ENCODE measurements at regions not wholly inside any gene's neighbourhood (a gene's known extent, or its start where the extent isn't known, plus 50 kb on each side); places are given as distances from the start of the nearest gene placed in this dataset.
"Not testable (repeated sequence)": the region's sequence is repeated elsewhere in the genome, so short reads cannot be mapped to it uniquely, and the experiment has no call there.

DNA sequence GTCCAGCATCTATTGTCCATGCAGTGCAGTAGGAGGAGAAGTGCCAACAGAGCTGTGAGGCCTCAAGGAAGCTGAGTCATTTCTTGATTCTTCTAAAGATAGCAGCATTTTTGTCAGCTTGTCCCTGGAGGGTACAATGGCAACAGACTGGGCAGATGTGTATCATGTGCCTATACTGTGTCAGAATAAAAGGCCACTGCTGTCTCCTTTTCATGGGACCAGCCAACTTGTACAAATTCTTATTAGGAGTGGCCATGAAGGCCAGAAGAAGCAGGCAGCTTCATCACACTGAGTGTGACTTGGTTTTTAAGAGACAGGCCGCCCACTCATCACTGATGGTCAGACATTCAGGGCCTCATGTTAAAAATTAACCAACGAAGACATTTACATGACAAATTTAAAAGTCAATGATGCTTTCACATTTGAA lies 185.0 kb upstream of the FAM241A start:
- no peak for DNase-seq (ENCODE audit: low read depth)
- TF ChIP-seq, protein P1, sequence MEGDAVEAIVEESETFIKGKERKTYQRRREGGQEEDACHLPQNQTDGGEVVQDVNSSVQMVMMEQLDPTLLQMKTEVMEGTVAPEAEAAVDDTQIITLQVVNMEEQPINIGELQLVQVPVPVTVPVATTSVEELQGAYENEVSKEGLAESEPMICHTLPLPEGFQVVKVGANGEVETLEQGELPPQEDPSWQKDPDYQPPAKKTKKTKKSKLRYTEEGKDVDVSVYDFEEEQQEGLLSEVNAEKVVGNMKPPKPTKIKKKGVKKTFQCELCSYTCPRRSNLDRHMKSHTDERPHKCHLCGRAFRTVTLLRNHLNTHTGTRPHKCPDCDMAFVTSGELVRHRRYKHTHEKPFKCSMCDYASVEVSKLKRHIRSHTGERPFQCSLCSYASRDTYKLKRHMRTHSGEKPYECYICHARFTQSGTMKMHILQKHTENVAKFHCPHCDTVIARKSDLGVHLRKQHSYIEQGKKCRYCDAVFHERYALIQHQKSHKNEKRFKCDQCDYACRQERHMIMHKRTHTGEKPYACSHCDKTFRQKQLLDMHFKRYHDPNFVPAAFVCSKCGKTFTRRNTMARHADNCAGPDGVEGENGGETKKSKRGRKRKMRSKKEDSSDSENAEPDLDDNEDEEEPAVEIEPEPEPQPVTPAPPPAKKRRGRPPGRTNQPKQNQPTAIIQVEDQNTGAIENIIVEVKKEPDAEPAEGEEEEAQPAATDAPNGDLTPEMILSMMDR (IDR thresholded peaks at IDR 0.05; ENCODE audit: control insufficient read depth, extremely low read depth, insufficient read depth): no peak
- H3K4me3 ChIP-seq (ENCODE audit: low read depth, low read length): no peak overlapping the region

DNA sequence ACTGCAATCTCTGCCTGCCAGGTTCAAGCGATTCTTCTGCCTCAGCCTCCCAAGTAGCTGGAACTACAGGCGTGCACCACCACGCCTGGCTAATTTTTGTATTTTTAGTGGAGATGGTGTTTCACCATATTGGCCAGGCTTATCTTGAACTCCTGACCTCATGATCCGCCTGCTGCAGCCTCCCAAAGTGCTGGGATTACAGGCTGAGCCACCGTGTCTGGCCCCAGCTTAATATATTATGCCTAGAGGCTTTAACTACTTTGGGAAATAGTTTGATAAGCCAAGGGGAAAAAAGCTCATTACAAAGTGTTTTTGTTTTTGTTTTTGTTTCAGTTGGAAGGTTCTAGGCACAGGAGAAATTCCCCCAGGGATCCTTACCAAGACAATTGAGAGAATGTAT lies 184.2 kb upstream of the FAM241A start:
- DNase-seq (ENCODE audit: low read depth); H3K4me3 ChIP-seq (ENCODE audit: low read depth, low read length): not testable (repeated sequence)

DNA sequence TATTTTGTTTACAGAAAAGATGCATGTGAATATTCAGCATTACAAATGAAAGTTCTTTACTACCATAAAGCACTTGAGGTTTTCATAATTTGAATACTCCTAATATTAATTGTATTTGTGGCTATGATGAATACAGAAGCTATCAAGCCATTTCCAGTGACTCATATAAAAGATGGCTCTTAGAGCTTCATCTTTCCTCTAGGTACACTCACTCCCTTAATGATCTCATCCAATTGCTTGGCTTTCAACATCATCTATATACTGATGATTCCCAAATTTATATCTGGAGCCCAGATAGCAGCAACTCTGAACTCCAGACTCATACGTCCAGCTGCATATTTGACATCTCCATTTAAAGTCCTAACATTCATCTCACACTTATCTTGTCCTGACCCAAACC lies 183.4 kb upstream of the FAM241A start:
- TF ChIP-seq, protein P1 (IDR thresholded peaks at IDR 0.05; ENCODE audit: control insufficient read depth, extremely low read depth, insufficient read depth): no peak
- no peak overlapping the region for H3K4me3 ChIP-seq (ENCODE audit: low read depth, low read length)
- no peak for DNase-seq (ENCODE audit: low read depth)

DNA sequence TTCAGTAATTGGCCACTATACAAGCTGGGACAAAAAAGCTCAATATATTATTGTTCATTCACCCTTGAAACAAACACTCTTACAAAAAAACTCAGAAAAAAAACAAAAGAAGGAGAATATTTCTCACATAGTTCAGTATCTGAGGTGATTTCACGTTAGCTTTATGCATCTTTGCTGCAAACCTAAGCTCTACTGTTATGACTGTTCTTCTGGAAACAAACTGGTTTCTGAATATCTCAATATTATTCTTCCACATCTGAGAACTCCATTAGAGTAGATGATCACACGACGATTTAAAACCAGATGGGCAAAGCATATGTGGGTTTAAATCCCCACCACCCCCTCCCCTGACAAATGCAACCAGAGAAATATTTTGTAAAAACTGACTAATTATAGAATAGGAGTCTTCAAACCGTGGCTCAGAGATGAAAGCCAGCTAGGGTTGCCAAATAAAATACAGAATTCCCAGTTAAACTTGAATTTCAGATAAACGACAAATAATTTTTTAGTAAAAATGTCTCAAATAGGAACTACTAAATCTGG lies 182.0 kb upstream of the FAM241A start:
- DNase-seq (ENCODE audit: low read depth): no peak
- H3K4me3 ChIP-seq (ENCODE audit: low read depth, low read length): no peak overlapping the region
- TF ChIP-seq, protein P1 (IDR thresholded peaks at IDR 0.05; ENCODE audit: control insufficient read depth, extremely low read depth, insufficient read depth): no peak

DNA sequence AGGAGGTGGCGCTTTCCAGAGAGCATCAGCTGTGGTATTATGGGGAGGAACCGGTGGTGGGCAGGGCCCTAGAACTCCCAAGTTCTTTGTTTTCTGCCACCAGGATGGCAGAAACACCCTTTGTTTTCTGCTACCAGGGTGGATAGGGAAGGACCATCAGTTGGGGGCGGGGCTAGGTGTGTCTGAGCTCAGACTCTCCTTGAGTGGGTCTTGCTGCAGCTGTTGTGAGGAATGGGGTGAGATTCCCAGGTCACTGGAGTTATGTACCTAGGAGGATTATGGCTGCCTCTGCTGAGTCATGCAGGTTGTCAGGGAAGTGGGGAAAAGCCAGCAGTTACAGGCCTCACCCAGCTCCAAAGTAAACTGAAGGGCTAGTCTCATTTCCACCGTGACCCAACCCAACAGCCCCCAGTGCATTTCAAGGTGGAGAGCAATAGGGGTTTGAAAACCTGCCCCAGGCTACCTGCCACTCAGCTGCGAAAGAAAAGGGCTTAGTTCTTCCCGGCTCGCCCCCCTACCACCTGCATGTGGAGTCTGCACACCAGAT lies 167.8 kb upstream of the FAM241A start:
- DNase-seq (ENCODE audit: low read depth): no peak
- no peak overlapping the region for H3K4me3 ChIP-seq (ENCODE audit: low read depth, low read length)
- TF ChIP-seq, protein P1 (IDR thresholded peaks at IDR 0.05; ENCODE audit: control insufficient read depth, extremely low read depth, insufficient read depth): no peak

DNA sequence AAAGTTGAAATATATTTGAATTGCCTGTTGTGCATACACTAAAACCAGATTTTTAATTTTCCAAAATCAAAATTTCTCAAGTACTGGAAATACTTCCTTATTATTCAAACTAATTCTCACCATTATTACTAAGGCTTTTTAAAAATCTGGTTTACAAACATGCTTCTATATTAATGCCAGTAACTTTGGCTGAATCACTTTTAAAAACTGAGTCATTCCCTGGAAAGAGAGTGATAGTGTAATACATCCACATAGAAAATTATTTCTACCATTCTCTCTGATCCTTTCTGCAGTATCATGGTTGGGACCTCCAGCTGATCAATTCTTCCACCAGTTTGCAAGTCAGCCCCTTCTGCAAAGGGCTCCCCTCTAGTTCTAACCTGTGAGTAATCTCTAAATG lies 165.3 kb upstream of the FAM241A start:
- TF ChIP-seq, protein P1 (IDR thresholded peaks at IDR 0.05; ENCODE audit: control insufficient read depth, extremely low read depth, insufficient read depth): no peak
- no peak overlapping the region for H3K4me3 ChIP-seq (ENCODE audit: low read depth, low read length)
- DNase-seq (ENCODE audit: low read depth): no peak

DNA sequence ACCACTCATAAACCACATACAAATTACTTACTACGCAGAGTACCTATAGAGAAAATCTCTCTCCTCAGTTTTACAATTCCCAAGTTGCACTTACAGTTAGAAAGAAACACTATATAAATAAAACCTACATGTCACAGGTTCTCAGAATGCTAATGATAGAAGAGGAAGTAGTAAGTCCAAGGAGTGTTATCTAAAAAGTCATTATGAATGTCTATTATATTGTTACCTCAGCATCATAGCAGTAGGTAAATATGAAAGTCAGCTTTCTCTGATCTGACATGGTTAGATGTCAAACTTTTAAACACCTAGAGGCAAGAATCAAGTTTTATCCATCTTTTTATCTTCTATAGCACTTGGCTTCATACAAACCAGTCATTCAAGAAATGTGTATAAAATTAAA lies 163.2 kb upstream of the FAM241A start:
- TF ChIP-seq, protein P1 (IDR thresholded peaks at IDR 0.05; ENCODE audit: control insufficient read depth, extremely low read depth, insufficient read depth): no peak
- H3K4me3 ChIP-seq (ENCODE audit: low read depth, low read length): no peak overlapping the region
- DNase-seq (ENCODE audit: low read depth): no peak
